Astrocyte (in vitro differentiated cells and primary cell): ENCODE measurements at regions not wholly inside any gene's neighbourhood (a gene's known extent, or its start where the extent isn't known, plus 50 kb on each side); places are given as distances from the start of the nearest gene placed in this dataset.

Experiments
- DNase-seq: peaks from one replicate; pipeline ENCODE4 v3.0.0-alpha.2; 2010; ENCODE audit warnings: low read depth
- FAIRE-seq: peaks from 2 replicates; lab custom pipeline; 2011; peaks lifted over from hg19 to GRCh38; lab: Jason Lieb, UNC
- H2AFZ ChIP-seq: 2 replicates; pipeline ENCODE4 v1.6.0; 2012; ENCODE audit warnings: low read depth, low read length, inconsistent platforms
- H3K27ac ChIP-seq: 2 replicates; pipeline ENCODE4 v1.5.1; 2011; ENCODE audit warnings: low read depth, low read length, inconsistent platforms
- H3K27me3 ChIP-seq: 2 replicates; pipeline ENCODE4 v1.6.0; 2011; ENCODE audit warnings: low read length, inconsistent platforms; ENCODE audit not compliant: insufficient read depth
- H3K36me3 ChIP-seq: 2 replicates; pipeline ENCODE4 v1.5.1; 2011; ENCODE audit warnings: low read length, inconsistent platforms; ENCODE audit not compliant: insufficient read depth
- H3K4me1 ChIP-seq: 2 replicates; pipeline ENCODE4 v1.5.1; 2011; ENCODE audit warnings: low read length, inconsistent platforms; ENCODE audit not compliant: insufficient read depth
- H3K4me2 ChIP-seq: 2 replicates; pipeline ENCODE4 v1.6.0; 2012; ENCODE audit warnings: low read length, inconsistent platforms
- H3K4me3 ChIP-seq: 2 replicates; pipeline ENCODE4 v1.5.1; 2011; ENCODE audit warnings: low read depth, mild to moderate bottlenecking, low read length, inconsistent platforms; ENCODE audit not compliant: insufficient read depth
- H3K79me2 ChIP-seq: 2 replicates; pipeline ENCODE4 v1.6.0; 2012; ENCODE audit warnings: mild to moderate bottlenecking, low read length, inconsistent platforms; ENCODE audit not compliant: insufficient read depth
- H3K9ac ChIP-seq: 2 replicates; pipeline ENCODE4 v1.6.0; 2012; ENCODE audit warnings: mild to moderate bottlenecking, low read length, inconsistent platforms
- H3K9me3 ChIP-seq: 2 replicates; pipeline ENCODE4 v1.5.1; 2012; ENCODE audit warnings: low read depth, mild to moderate bottlenecking, low read length, inconsistent platforms; ENCODE audit not compliant: insufficient read depth
- H4K20me1 ChIP-seq: 2 replicates; pipeline ENCODE4 v1.6.0; 2012; ENCODE audit warnings: low read length, inconsistent platforms; ENCODE audit not compliant: insufficient read depth
- H3K27ac Mint-ChIP-seq: one replicate; pipeline ENCODE4 v1.8.0; 2021; ENCODE audit warnings: mild to moderate bottlenecking, mixed read lengths; ENCODE audit not compliant: unreplicated experiment
- H3K27me3 Mint-ChIP-seq: one replicate; pipeline ENCODE4 v1.8.0; 2021; ENCODE audit warnings: low read depth, mixed read lengths; ENCODE audit not compliant: unreplicated experiment
- H3K36me3 Mint-ChIP-seq: one replicate; pipeline ENCODE4 v1.8.0; 2021; ENCODE audit warnings: low read depth, mixed read lengths; ENCODE audit not compliant: unreplicated experiment
- H3K4me1 Mint-ChIP-seq: one replicate; pipeline ENCODE4 v1.8.0; 2021; ENCODE audit warnings: low read depth, mixed read lengths; ENCODE audit not compliant: unreplicated experiment
- H3K4me3 Mint-ChIP-seq: one replicate; pipeline ENCODE4 v1.8.0; 2021; ENCODE audit warnings: mild to moderate bottlenecking, moderate library complexity, mixed read lengths; ENCODE audit not compliant: unreplicated experiment
- H3K9me3 Mint-ChIP-seq: one replicate; pipeline ENCODE4 v1.8.0; 2021; ENCODE audit warnings: mild to moderate bottlenecking, mixed read lengths; ENCODE audit not compliant: unreplicated experiment
- CTCF ChIP-seq: IDR thresholded peaks from 2 replicates; pipeline ENCODE4 v1.5.1; 2011; ENCODE audit warnings: low read depth, mild to moderate bottlenecking, inconsistent platforms, low read length, moderate library complexity; ENCODE audit not compliant: insufficient read depth
- EZH2 ChIP-seq: IDR thresholded peaks from 2 replicates; pipeline ENCODE4 v1.6.1; 2012; ENCODE audit warnings: mild to moderate bottlenecking, low read length, inconsistent platforms; ENCODE audit not compliant: insufficient read depth

GRCh38 chr3:28752290-28752689 is 403.7 kb upstream of the AZI2 start:
- no peaks in the 10 kb centered on the region for H3K36me3 Mint-ChIP-seq
- H3K27me3 Mint-ChIP-seq, result no peaks in the 10 kb centered on the region
- no peak overlapping the region for H3K27ac Mint-ChIP-seq
- Histone ChIP-seq H4K20me1 (no peaks in the 10 kb centered on the region), H3K36me3 (no peaks in the 10 kb centered on the region), H2AFZ (no peak overlapping the region), H3K9me3 (no peaks in the 10 kb centered on the region), H3K27me3 (no peaks in the 10 kb centered on the region), H3K79me2 (no peaks in the 10 kb centered on the region), H3K4me3 (no peak overlapping the region), H3K4me1 (no peaks in the 10 kb centered on the region), H3K4me2 (no peak overlapping the region), H3K27ac (no peak overlapping the region), H3K9ac (no peak overlapping the region)
- no peak for FAIRE-seq
- H3K4me1 Mint-ChIP-seq, result no peaks in the 10 kb centered on the region
- no peak overlapping the region for H3K4me3 Mint-ChIP-seq
- H3K9me3 Mint-ChIP-seq, result peaks cover 7% of the 10 kb centered on the region
- no peak for DNase-seq
- TF ChIP-seq EZH2, result no peak
- TF ChIP-seq CTCF, result no peak

- no peaks in the 10 kb centered on the region for H3K36me3 ChIP-seq
- H3K4me3 ChIP-seq, result no peak overlapping the region
- no peak for TF ChIP-seq CTCF
- no peak for TF ChIP-seq EZH2
- Mint-ChIP-seq H3K27ac (no peak overlapping the region), H3K36me3 (no peaks in the 10 kb centered on the region), H3K4me3 (no peak overlapping the region), H3K27me3 (no peaks in the 10 kb centered on the region), H3K9me3 (peaks cover 1% of the 10 kb centered on the region), H3K4me1 (no peaks in the 10 kb centered on the region)
- FAIRE-seq, result no peak
- no peak for DNase-seq
- H3K9ac ChIP-seq, result no peak overlapping the region
- no peaks in the 10 kb centered on the region for H3K4me1 ChIP-seq
- no peaks in the 10 kb centered on the region for H4K20me1 ChIP-seq
- H3K79me2 ChIP-seq, result no peaks in the 10 kb centered on the region
- H3K4me2 ChIP-seq, result no peak overlapping the region
- H3K27me3 ChIP-seq, result no peaks in the 10 kb centered on the region
- H3K27ac ChIP-seq, result no peak overlapping the region
- H3K9me3 ChIP-seq, result no peaks in the 10 kb centered on the region
- H2AFZ ChIP-seq, result no peak overlapping the region
These were observed 407.4 kb upstream of the AZI2 start for GRCh38 chr3:28756056-28756455.

GRCh38 chr3:28758115-28758514 is 409.5 kb upstream of the AZI2 start:
- TF ChIP-seq EZH2 (no peak), CTCF (no peak)
- no peaks in the 10 kb centered on the region for H3K9me3 Mint-ChIP-seq
- H3K4me3 Mint-ChIP-seq, result no peak overlapping the region
- Histone ChIP-seq H3K27me3 (no peaks in the 10 kb centered on the region), H4K20me1 (no peaks in the 10 kb centered on the region), H3K9me3 (no peaks in the 10 kb centered on the region), H3K4me3 (no peak overlapping the region), H3K9ac (no peak overlapping the region), H3K4me1 (no peaks in the 10 kb centered on the region), H3K79me2 (no peaks in the 10 kb centered on the region), H3K4me2 (no peak overlapping the region), H2AFZ (no peak overlapping the region), H3K27ac (no peak overlapping the region), H3K36me3 (no peaks in the 10 kb centered on the region)
- no peaks in the 10 kb centered on the region for H3K36me3 Mint-ChIP-seq
- DNase-seq (no peak), FAIRE-seq (no peak)
- H3K27me3 Mint-ChIP-seq, result no peaks in the 10 kb centered on the region
- no peak overlapping the region for H3K27ac Mint-ChIP-seq
- H3K4me1 Mint-ChIP-seq, result no peaks in the 10 kb centered on the region
